AG09319 (cell line): ENCODE measurements at regions not wholly inside any gene's neighbourhood (a gene's known extent, or its start where the extent isn't known, plus 50 kb on each side); places are given as distances from the start of the nearest gene placed in this dataset.
"Not testable (repeated sequence)": the region's sequence is repeated elsewhere in the genome, so short reads cannot be mapped to it uniquely, and the experiment has no call there.

Source experiments
- DNase-seq: peaks from one replicate; pipeline ENCODE4 v3.0.0-alpha.2; 2010; ENCODE audit warnings: low read depth; ENCODE audit errors: extremely low read depth
- TF ChIP-seq, protein P1 (sequence below): IDR thresholded peaks from 2 replicates; pipeline ENCODE4 v1.5.1; 2011; ENCODE audit warnings: low read depth, mild to moderate bottlenecking, inconsistent platforms, low read length, moderate library complexity

DNA sequence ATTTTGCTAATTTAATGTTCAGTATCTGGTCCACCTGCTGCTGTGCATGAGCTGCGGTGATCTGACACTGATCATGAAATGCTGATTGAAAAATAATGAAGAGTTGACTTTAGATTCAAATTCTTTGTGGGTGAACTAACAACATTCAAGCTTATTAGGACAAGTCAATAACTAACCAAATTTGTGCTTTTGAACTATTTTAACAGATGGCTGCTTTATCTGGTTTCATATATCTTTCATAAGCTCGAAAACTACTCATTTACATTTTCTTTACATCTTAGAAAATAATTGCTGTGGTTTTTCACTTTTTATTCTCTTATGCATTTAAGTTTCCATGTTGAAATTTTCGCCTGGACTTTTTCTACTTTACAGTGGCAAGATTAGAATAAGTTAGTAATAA lies 274.8 kb upstream of the CCNG1 start:
- TF ChIP-seq, protein P1, sequence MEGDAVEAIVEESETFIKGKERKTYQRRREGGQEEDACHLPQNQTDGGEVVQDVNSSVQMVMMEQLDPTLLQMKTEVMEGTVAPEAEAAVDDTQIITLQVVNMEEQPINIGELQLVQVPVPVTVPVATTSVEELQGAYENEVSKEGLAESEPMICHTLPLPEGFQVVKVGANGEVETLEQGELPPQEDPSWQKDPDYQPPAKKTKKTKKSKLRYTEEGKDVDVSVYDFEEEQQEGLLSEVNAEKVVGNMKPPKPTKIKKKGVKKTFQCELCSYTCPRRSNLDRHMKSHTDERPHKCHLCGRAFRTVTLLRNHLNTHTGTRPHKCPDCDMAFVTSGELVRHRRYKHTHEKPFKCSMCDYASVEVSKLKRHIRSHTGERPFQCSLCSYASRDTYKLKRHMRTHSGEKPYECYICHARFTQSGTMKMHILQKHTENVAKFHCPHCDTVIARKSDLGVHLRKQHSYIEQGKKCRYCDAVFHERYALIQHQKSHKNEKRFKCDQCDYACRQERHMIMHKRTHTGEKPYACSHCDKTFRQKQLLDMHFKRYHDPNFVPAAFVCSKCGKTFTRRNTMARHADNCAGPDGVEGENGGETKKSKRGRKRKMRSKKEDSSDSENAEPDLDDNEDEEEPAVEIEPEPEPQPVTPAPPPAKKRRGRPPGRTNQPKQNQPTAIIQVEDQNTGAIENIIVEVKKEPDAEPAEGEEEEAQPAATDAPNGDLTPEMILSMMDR, result no peak
- DNase-seq, result no peak

DNA sequence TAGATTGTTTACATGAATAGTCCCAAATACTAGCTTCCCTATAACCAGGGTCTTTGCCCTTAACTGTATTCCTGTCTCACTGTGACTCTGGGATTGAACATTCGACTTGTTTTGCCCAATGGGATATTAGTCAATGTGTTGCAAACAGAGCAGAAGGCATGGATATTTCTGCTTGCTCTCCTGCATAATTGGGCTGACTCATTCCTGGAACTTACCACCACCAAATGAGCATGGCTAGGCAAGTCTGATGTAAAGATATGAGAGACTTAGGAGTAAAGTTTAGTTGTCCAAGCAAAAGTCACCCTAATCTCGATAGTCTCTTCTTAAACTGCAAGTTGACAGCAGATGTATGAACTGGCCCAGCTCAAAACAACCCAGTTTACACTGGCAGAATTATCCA lies 273.5 kb upstream of the CCNG1 start:
- DNase-seq, result no peak
- TF ChIP-seq, protein P1, result no peak

DNA sequence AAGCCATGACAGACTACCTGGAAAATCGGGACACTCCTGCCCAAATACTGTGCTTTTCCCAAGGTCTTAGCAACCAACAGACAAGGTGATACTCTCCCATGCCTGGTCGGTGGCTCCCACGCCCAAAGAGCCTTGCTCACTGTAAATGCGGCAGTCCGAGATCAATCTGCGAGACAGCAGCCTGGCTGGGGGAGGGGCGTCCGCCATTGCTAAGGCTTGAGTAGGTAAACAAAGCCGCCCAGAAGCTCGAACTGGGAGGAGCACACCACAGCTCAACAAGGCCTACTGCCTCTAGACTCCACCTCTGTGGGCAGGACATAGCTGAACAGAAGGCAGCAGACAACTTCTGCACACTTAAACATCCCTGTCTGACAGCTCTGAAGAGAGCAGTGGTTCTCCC lies 272.1 kb upstream of the CCNG1 start:
- TF ChIP-seq, protein P1, result no peak
- no peak for DNase-seq

DNA sequence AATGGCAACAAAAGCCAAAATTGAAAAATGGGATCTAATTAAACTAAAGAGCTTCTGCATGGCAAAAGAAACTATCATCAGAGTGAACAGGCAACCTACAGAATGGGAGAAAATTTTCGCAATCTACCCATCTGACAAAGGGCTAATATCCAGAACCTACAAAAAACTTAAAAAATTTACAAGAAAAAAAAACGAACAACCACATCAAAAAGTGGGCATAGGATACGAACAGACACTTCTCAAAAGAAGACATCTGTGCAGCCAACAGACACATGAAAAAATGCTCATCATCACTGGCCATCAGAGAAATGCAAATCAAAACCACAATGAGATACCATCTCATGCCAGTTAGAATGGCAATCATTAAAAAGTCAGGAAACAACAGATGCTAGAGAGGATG lies 267.2 kb upstream of the CCNG1 start:
- not testable (repeated sequence) for DNase-seq

DNA sequence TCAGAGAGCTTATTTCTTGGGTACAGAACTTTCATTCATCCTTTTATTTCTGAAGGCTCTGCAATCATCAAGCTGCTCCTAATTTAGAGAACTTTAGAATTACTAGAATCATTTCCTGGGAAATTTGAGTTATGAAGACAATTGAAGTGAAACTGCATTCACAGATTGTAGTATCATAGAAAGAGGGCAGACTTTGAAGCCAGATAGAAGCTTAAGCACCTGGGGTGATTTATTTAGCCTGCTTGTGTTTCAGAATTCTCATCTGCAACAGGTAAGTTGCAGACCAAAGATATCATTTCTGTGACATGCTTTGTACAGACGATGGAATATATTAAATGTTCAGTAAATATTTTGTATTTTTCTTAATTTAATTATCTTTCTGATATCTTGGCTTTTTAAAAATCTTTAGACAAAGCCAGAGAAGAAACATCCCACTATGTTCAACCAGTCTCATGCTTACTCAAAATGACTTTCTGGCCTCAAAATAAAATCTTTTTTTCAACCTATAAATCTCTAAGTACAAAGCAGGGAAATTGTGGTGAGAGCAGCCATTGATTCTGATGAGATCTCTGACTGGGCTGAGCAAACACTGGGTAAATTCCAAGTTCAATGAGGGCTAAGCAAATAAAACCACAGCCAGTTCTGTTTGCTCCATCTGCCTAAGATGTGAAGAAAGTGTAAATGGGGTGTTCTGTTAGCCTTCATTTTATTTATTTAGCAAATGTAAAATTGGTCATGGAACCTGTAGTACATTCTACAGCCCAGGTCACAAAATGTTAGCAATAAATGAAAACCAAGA lies 264.7 kb upstream of the CCNG1 start:
- no peak for DNase-seq
- TF ChIP-seq, protein P1, result no peak

DNA sequence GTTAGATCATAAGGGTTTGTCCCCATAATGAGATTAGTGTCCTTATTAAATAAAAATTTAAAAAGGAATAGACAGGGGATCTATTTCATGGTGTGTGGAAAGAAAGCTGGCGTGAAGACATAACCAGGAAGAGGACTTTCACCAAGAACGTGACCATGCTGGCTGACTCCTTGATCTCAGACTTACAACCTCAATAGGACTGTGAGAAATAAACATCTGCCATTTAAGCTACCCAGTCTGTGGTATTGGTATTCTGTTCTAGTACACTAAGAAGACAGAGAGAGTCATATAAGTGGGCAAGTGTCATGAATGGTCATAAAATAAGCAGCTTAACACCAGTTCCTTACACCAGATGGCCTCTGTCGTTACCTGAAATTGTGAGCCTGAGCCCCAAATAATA lies 259.4 kb upstream of the CCNG1 start:
- no peak for DNase-seq
- TF ChIP-seq, protein P1, result no peak

DNA sequence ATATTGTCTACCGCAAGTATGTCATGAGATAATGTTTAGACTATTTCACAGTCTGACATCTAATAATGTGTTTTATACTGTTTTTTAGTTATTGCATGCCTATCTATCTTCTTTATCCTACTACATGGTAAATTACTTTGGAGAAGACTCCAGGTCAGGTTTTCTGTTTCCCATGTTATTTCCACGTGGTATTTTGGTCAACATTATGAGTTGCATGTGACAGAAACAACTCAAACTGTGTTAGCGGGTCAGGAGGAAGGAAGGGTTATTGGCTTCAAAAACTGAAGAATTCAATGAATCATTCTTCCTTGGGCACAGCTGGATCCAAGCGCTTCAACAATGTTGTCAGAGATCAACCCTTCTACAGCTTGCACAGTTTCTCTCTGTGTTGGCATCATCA lies 252.1 kb upstream of the CCNG1 start:
- no peak for DNase-seq
- TF ChIP-seq, protein P1, result no peak

DNA sequence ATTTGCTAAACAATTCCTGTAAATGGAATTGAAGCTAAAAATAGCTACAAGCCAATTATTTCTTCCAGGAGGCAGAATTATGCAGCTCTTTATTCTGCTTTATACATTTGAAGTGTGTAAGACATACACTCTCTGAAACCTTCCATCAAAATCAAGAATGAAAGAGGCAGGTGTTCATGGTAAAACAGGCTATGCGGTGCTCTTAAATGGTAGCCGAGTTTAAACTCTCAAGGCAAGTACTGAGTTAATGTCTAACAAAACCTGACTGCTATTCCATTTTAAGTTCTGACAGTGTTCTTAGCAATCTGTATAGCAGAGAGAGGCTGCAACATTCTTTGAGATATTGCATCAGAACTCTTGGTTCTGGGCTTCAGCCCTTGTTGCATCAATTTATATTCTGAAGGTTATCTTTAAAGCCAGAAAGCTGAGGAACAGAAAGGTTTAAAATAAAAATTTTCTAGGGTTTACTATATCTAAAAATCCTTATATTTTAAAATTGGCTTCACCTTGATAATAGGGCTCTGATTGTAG lies 248.3 kb upstream of the CCNG1 start:
- TF ChIP-seq, protein P1, result no peak
- DNase-seq, result no peak
